Eye (tissue), 1 donor: ENCODE measurements at regions not wholly inside any gene's neighbourhood (a gene's known extent, or its start where the extent isn't known, plus 50 kb on each side); places are given as distances from the start of the nearest gene placed in this dataset.

Experiments
- DNase-seq: peaks from one replicate; pipeline ENCODE4 v3.0.0-alpha.2; 2015

GRCh38 chr2:234304950-234305349 lies 191.9 kb downstream of the ARL4C start:
- DNase-seq, result peak; percentile 77

GRCh38 chr2:234302664-234302991 lies 194.3 kb downstream of the ARL4C start:
- no peak for DNase-seq

GRCh38 chr2:234300932-234301823 lies 195.7 kb downstream of the ARL4C start:
- DNase-seq, result no peak

- no peak for DNase-seq
These were observed 196.4 kb downstream of the ARL4C start for GRCh38 chr2:234300391-234300925.

GRCh38 chr2:234298918-234299317 lies 198.0 kb downstream of the ARL4C start:
- no peak for DNase-seq

- no peak for DNase-seq
These were observed 199.9 kb downstream of the ARL4C start for GRCh38 chr2:234296991-234297390.

GRCh38 chr2:234293973-234294372 lies 202.9 kb downstream of the ARL4C start:
- DNase-seq, result no peak

- DNase-seq, result no peak
These were observed 204.0 kb downstream of the ARL4C start for GRCh38 chr2:234292962-234293243.

- DNase-seq, result no peak
These were observed 204.5 kb downstream of the ARL4C start for GRCh38 chr2:234292205-234292961.

GRCh38 chr2:234291765-234292204 lies 205.1 kb downstream of the ARL4C start:
- peak; percentile 62 for DNase-seq

GRCh38 chr2:234290671-234291070 lies 206.2 kb downstream of the ARL4C start:
- no peak for DNase-seq

GRCh38 chr2:234289834-234290590 lies 206.9 kb downstream of the ARL4C start:
- no peak for DNase-seq

GRCh38 chr2:234288974-234289455 lies 207.9 kb downstream of the ARL4C start:
- DNase-seq, result peak; percentile 81

- no peak for DNase-seq
These were observed 209.2 kb downstream of the ARL4C start for GRCh38 chr2:234287650-234288049.

- no peak for DNase-seq
These were observed 209.9 kb downstream of the ARL4C start for GRCh38 chr2:234286956-234287355.

- no peak for DNase-seq
These were observed 210.7 kb downstream of the ARL4C start for GRCh38 chr2:234286118-234286598.

- no peak for DNase-seq
These were observed 211.3 kb downstream of the ARL4C start for GRCh38 chr2:234285541-234285940.

- DNase-seq, result no peak
These were observed 217.2 kb downstream of the ARL4C start for GRCh38 chr2:234279637-234280036.

- no peak for DNase-seq
These were observed 218.2 kb downstream of the ARL4C start for GRCh38 chr2:234278556-234279255.

- DNase-seq, result no peak
These were observed 221.4 kb downstream of the ARL4C start for GRCh38 chr2:234275515-234275914.

- DNase-seq, result no peak
These were observed 222.8 kb downstream of the ARL4C start for GRCh38 chr2:234273887-234274584.
